GM12864 (cell line): ENCODE measurements at regions not wholly inside any gene's neighbourhood (a gene's known extent, or its start where the extent isn't known, plus 50 kb on each side); places are given as distances from the start of the nearest gene placed in this dataset.

Experiments used
- DNase-seq: peaks from one replicate; pipeline ENCODE4 v3.0.0-alpha.2; 2011; ENCODE audit warnings: low read depth
- H3K4me3 ChIP-seq: 2 replicates; pipeline ENCODE4 v1.5.1; 2011; ENCODE audit warnings: mild to moderate bottlenecking, low read depth, low read length, control low read depth
- TF ChIP-seq, protein P1 (sequence below): IDR thresholded peaks from 2 replicates; pipeline ENCODE4 v1.5.1; 2011; ENCODE audit warnings: low read depth, mild to moderate bottlenecking, moderate library complexity, low read length, control low read depth, inconsistent platforms; ENCODE audit errors: missing control alignments

DNA sequence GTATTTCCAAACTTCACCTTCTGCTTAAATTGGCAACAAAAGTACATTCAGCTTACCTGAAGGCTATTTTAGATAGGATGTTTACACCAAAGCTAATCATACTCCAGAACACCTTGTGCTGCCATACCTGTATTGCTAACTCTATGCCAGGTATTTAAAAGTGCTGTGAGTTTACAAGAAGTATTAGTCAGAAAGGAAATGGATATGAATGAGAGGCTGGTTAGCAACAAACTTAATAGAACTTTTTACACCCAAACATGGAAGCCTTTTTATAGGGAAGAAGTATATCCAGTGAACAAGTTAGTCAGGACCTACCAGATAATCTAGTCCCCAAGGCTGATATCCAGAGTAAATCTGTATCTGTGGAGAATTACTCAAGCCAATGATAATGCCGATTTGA lies 131.2 kb upstream of the SPRY1 start:
- DNase-seq: no peak
- TF ChIP-seq, protein P1, sequence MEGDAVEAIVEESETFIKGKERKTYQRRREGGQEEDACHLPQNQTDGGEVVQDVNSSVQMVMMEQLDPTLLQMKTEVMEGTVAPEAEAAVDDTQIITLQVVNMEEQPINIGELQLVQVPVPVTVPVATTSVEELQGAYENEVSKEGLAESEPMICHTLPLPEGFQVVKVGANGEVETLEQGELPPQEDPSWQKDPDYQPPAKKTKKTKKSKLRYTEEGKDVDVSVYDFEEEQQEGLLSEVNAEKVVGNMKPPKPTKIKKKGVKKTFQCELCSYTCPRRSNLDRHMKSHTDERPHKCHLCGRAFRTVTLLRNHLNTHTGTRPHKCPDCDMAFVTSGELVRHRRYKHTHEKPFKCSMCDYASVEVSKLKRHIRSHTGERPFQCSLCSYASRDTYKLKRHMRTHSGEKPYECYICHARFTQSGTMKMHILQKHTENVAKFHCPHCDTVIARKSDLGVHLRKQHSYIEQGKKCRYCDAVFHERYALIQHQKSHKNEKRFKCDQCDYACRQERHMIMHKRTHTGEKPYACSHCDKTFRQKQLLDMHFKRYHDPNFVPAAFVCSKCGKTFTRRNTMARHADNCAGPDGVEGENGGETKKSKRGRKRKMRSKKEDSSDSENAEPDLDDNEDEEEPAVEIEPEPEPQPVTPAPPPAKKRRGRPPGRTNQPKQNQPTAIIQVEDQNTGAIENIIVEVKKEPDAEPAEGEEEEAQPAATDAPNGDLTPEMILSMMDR: no peak
- no peak overlapping the region for H3K4me3 ChIP-seq

DNA sequence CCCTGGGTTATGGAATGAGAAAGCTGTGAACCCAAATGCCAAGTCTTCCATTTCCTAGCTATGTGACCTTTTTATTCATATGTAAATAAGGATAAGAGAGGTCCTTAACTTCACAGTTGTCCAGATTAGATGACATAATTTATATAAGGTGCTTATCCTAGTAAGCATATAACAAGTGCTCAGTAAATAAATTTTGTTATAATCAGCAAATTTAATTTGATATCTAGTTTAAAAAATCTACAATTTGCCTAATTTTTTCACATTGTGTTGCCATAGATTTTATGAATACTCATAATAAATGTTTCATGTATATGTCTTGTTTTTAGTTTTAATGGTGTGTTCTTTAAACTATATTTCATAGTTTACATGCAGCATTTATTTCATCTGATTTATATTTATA lies 130.4 kb upstream of the SPRY1 start:
- no peak for DNase-seq
- H3K4me3 ChIP-seq: no peak overlapping the region
- TF ChIP-seq, protein P1: no peak

DNA sequence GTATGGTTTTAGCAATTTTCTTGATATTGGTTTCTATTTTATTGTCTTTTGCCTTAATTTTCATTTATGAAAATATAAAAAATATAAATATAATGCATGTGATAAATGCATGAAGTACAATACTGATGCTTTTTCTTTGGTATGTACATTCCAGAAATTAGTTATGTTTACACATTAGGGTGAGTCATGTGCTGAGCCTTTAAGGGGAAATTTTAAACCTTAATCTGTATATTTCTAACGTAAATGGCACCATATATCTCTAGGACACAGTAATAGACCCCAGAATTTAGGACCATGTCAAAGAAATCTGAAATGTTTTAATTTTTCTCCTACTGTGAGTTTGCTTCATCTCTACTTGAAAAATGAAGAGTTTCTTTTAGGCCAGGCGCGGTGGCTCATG lies 117.8 kb upstream of the SPRY1 start:
- no peak for DNase-seq

DNA sequence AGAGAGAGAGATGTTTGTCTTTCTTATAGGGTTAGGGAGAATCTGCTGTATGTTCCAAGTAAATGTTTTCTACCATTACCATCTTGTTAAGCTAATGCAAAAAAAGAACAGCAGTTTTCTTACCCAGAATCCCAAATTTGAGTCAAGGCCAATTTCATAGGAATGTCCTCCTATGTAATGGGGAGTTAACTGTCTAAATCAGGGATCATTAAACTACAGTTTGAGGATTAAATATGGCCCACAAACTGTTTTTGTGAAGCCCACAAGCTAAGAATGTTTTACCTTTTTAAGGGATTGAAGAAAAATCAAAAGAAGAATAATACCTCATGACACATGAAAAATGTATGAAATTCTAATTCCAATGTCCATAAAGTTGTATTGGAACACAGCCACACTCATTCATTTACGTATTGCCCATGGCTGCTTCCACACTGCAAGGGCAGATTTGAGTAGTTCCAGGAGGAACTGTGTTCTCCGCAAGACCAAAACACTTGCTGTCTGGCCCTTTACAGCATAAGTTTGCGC lies 113.2 kb upstream of the SPRY1 start:
- TF ChIP-seq, protein P1: no peak
- DNase-seq: no peak

More for the DNA sequence above, 117.8 kb upstream of the SPRY1 start:
- no peak overlapping the region for H3K4me3 ChIP-seq
- TF ChIP-seq, protein P1: no peak

DNA sequence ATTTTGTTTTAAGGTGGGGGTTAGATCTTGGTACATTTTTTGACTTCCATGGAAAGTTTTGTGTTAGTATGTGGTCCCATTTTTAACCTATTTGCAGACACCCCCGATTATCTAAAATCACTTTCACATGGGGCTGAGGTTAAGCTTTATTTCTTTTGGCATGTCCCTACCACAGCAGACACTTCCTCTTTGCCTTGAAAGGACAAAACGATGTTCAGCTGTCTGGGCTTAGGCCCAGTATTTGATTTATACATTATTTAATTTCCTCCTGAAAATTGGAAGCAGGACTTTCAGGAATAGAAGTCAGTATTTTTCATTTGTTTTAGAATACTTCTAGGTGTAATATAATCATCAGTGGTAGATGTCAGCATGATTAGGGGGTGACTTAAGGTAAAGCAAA lies 112.4 kb upstream of the SPRY1 start:
- no peak for DNase-seq
- TF ChIP-seq, protein P1: no peak
- H3K4me3 ChIP-seq: no peak overlapping the region

More for the DNA sequence above, 113.2 kb upstream of the SPRY1 start:
- no peak overlapping the region for H3K4me3 ChIP-seq

DNA sequence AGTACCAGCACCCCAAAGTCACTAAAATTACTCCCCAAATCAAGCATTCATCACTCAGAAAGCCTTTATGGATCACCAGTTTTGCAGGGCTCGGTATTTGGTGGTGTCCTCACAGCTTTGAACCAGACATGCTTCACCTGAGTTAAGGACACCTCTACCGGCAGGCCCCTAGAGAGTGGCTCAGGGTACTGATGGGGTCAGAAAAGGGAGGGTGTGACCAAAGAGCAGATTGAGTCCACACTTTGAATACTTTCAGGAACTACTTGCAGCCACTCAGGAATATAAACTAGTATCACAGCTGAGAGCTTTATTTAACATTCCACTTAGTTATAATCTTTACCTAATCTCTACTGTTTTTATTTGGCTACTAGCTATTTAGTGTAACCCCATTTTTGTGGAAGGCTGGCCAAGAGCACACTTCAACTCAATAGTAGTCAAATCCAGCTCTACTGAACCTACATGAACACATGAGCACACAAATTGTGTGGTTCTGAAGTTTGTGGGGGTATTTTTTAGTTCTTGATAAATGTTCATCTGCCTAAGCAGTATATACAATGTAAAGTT lies 109.6 kb upstream of the SPRY1 start:
- TF ChIP-seq, protein P1: no peak
- no peak for DNase-seq
- no peak overlapping the region for H3K4me3 ChIP-seq
